Cardiac muscle cell (in vitro differentiated cells and primary cell): ENCODE measurements at regions not wholly inside any gene's neighbourhood (a gene's known extent, or its start where the extent isn't known, plus 50 kb on each side); places are given as distances from the start of the nearest gene placed in this dataset.
"Not testable (repeated sequence)": the region's sequence is repeated elsewhere in the genome, so short reads cannot be mapped to it uniquely, and the experiment has no call there.

Experiments
- DNase-seq, 2 donors: peaks; one replicate each; pipeline versions ENCODE4 v3.0.0 to v3.0.0-alpha.2; 2010 to 2017; ENCODE audit warnings: low read depth in 1 of 2, low spot score in 1 of 2
- H3K27ac ChIP-seq: fragments of 200-600 bp; sonication (generic); 2 replicates; pipeline ENCODE4 v1.5.1; 2016
- H3K27me3 ChIP-seq: fragments of 200-600 bp; sonication (generic); 2 replicates; pipeline ENCODE4 v1.6.0; 2016; ENCODE audit warnings: control low read depth
- H3K36me3 ChIP-seq: fragments of 200-600 bp; sonication (generic); 2 replicates; pipeline ENCODE4 v1.5.1; 2016; ENCODE audit warnings: control low read depth
- H3K4me1 ChIP-seq: fragments of 200-600 bp; sonication (generic); 2 replicates; pipeline ENCODE4 v1.8.1; 2017; ENCODE audit warnings: low read depth, mild to moderate bottlenecking, mixed run types
- H3K4me3 ChIP-seq: fragments of 200-600 bp; sonication (generic); 2 replicates; pipeline ENCODE4 v1.5.1; 2016; ENCODE audit warnings: mild to moderate bottlenecking
- H3K9me3 ChIP-seq: fragments of 200-600 bp; sonication (generic); 2 replicates; pipeline ENCODE4 v1.5.1; 2017; ENCODE audit warnings: low read depth, mild to moderate bottlenecking, control low read depth
- CTCF ChIP-seq: IDR thresholded peaks from 2 replicates; pipeline ENCODE4 v1.5.1; 2012; ENCODE audit warnings: low read depth, mild to moderate bottlenecking, low read length

DNA sequence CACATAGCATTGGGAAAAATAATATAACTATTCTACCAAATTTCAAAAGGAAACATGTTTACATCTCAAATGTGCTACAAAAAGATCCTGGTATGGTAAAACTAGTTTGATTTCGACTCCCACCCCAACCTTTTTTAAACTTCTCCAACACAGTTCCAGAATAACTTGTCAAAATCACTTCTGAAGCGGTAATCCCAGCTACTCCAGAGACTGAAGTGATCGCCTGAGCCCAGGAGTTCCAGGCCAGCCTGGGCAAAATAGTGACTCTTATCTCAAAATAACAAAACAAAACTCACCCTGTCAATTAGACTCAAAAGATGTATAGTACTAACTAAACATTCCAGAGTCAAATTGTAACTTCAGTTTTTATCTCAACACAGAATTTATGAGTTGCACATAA, 71.3 kb upstream of the RNF38 start:
- Histone ChIP-seq H3K36me3 (no peaks in the 10 kb centered on the region), H3K9me3 (no peaks in the 10 kb centered on the region), H3K27ac (peak overlapping the region; percentile 77), H3K27me3 (no peaks in the 10 kb centered on the region), H3K4me3 (no peak overlapping the region), H3K4me1 (peaks cover 13% of the 10 kb centered on the region)
- TF ChIP-seq CTCF = no peak
- DNase-seq = no peak

GRCh38 chr9:36470643-36471290, 70.7 kb upstream of the RNF38 start:
- TF ChIP-seq CTCF = no peak
- peak overlapping the region; percentile 77 for H3K27ac ChIP-seq
- peak in 1 of 2 donors; percentile 66 for DNase-seq
- peaks cover 13% of the 10 kb centered on the region for H3K4me1 ChIP-seq
- no peak overlapping the region for H3K4me3 ChIP-seq
- H3K27me3 ChIP-seq = no peaks in the 10 kb centered on the region
- H3K36me3 ChIP-seq = no peaks in the 10 kb centered on the region
- H3K9me3 ChIP-seq = no peaks in the 10 kb centered on the region

DNA sequence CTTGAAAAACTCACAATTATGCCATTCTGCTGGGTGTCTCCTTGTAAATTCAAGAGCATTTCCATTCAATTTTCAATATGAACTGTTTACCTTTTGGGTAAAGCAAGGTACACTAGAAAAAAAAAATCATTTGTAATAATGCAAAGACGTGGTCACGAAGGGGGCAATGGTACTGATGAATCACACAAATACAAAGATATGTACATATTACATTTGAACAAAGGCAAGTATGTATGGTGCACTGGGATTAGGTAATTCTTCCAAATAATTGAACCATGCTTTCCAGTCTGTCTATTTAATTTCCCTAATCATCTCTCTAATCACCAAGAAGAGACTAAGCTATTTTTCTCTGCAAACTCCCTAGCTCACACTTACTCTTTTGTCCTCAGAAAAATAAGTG, 63.4 kb upstream of the RNF38 start:
- H3K4me1 ChIP-seq = peaks cover 20% of the 10 kb centered on the region
- DNase-seq = no peak
- no peak overlapping the region for H3K4me3 ChIP-seq
- no peaks in the 10 kb centered on the region for H3K36me3 ChIP-seq
- H3K9me3 ChIP-seq = no peaks in the 10 kb centered on the region
- TF ChIP-seq CTCF = no peak
- no peaks in the 10 kb centered on the region for H3K27me3 ChIP-seq
- H3K27ac ChIP-seq = peak overlapping the region; percentile 86

DNA sequence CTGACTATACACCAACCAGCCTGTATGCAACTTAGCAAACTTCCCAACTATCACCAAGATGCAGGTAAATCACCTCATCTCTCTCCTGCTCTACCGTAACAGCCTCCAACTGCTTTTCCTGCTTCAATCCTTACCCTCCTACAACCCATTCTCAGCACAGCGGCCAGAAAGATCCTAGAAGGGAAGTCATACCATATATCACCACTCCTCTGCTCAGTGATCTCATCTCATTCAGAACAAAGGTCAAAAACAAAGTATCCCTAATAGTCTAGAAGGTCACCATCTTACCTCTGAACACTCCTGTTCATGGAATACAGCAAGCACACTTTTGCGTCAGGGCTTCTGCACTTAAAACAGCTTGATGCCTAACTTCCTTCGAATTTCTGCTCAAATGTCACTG, 62.2 kb upstream of the RNF38 start:
- H3K9me3 ChIP-seq = no peaks in the 10 kb centered on the region
- no peak for TF ChIP-seq CTCF
- no peak overlapping the region for H3K4me3 ChIP-seq
- H3K27me3 ChIP-seq = no peaks in the 10 kb centered on the region
- H3K36me3 ChIP-seq = no peaks in the 10 kb centered on the region
- DNase-seq = no peak
- peak overlapping the region; percentile 86 for H3K27ac ChIP-seq
- peaks cover 20% of the 10 kb centered on the region for H3K4me1 ChIP-seq

- Histone ChIP-seq H3K4me1 (peaks cover 20% of the 10 kb centered on the region), H3K27me3 (no peaks in the 10 kb centered on the region), H3K27ac (peak overlapping the region; percentile 86), H3K9me3 (no peaks in the 10 kb centered on the region), H3K4me3 (no peak overlapping the region), H3K36me3 (no peaks in the 10 kb centered on the region)
- no peak for TF ChIP-seq CTCF
- peak in 1 of 2 donors; percentile 46 for DNase-seq
Observed at GRCh38 chr9:36461323-36461722, 61.3 kb upstream of the RNF38 start.

DNA sequence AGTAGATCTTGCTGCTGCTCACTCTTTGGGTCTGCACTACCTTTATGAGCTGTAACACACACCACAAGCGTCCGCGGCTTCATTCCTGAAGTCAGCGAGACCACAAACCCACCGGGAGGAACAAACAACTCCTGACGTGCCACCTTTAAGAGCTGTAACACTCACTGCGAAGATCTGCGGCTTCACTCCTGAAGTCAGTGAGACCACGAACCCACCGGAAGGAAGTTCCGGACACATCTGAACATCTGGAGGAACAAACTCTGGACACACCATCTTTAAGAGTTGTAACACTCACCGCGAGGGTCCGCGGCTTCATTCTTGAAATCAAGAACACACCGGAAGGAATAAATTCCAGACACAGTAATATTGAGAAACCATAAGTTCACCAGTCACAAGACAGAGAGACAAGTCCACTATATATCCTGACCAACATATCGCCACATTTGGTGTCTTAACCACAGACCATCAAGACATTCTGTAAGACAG, 58.4 kb upstream of the RNF38 start:
- H3K4me3 ChIP-seq, H3K27ac ChIP-seq, DNase-seq, H3K36me3 ChIP-seq, H3K9me3 ChIP-seq, H3K27me3 ChIP-seq: not testable (repeated sequence)
- H3K4me1 ChIP-seq = peaks cover 20% of the 10 kb centered on the region
